Stimulated activated CD8-positive, alpha-beta memory T cell treated with anti-CD3 and anti-CD28 coated beads, Interleukin-4, amount 100 ng/mL, for 24 hours (primary cell): ENCODE measurements at regions not wholly inside any gene's neighbourhood (a gene's known extent, or its start where the extent isn't known, plus 50 kb on each side); places are given as distances from the start of the nearest gene placed in this dataset.

Experiments used
- DNase-seq: peaks from one replicate; pipeline ENCODE4 v3.0.0-alpha.2; 2020; ENCODE audit warnings: low read depth

- DNase-seq, result no peak
These were observed 105.5 kb upstream of the CPLX2 start for GRCh38 chr5:175765858-175766257.

DNA sequence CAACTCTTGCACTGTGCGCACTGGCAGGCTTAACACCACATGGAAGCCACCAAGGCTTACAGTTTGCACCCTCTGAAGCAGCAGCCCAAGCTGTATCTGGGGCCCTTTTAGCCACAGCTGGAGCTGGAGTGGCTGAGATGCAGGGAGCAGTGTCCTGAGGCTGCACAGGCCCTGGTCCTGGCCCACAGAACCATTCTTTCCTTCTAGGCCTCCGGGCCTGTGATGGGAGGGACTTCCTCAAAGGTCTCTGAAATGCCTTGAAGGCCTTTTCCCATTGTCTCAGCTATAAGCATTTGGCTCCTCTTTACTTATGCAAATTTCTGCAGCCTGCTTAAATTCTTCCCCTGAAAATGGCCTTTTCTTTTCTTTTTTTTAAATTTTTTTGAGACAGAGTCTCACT is 104.4 kb upstream of the CPLX2 start:
- no peak for DNase-seq

- DNase-seq, result no peak
These were observed 98.4 kb upstream of the CPLX2 start for GRCh38 chr5:175772747-175773533.

DNA sequence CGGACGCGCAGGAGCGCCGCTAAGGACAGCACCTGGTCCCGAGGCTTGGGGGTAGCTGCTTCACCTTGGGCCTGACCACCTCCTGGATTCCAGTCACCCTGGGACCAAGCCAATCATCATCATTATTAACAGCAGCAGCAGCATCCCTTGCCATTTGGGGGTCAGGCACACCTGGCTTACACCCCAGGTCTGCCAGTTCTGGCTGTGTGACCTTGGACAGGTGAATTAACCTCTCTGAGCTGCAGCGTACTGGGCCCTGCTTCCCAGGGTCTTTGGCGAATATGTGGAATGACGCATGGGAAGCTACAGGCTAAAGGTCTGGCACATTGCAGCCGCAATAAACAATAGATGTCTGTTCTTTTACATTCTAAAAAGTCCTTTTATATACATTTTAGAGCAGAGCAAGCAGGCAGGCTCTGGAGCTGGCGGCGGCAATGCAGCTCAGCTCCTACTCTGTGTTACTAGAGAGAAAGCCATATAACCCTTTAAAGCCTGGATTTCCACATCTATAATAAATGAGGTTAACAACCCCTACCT is 97.8 kb upstream of the CPLX2 start:
- DNase-seq, result no peak

DNA sequence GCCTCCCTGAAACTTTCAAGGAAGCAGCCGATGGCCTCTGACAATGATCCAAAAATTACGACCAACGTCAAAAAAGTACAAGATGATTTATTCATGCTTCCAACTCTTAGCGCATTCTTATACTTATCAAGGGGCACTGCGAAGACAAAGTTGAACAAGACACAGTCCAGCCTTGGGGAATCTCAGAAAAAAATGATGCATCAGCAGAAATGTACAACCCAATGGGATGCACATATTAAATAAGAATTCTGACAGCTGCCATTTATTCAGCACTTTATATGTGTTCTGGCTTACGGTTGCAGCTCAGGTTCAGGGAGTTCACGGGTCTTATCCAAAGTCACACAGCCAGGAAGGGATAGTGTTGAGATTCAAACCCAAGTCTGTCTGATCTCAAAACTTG is 96.0 kb upstream of the CPLX2 start:
- no peak for DNase-seq

GRCh38 chr5:175778951-175779503 is 92.4 kb upstream of the CPLX2 start:
- DNase-seq, result no peak

DNA sequence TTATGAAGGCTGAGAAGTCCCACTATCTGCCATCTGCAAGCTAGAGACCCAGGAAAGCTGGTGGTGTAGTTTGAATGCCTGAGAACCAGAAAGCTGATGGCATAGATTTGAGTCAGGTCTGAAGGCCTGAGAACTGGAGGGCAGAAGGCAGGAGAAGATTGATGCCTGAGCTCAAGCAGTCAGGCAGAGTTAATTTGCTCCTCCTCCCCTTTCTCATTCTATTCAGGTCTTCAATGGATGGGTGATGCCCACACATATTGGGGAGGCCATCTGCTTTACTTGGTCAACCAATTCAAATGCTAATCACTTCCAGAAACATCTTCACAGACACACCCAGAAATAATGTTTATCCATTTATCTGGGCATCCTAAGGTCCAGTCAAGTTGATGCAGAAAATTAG is 87.6 kb upstream of the CPLX2 start:
- no peak for DNase-seq

- no peak for DNase-seq
These were observed 87.1 kb upstream of the CPLX2 start for GRCh38 chr5:175784230-175784629.

DNA sequence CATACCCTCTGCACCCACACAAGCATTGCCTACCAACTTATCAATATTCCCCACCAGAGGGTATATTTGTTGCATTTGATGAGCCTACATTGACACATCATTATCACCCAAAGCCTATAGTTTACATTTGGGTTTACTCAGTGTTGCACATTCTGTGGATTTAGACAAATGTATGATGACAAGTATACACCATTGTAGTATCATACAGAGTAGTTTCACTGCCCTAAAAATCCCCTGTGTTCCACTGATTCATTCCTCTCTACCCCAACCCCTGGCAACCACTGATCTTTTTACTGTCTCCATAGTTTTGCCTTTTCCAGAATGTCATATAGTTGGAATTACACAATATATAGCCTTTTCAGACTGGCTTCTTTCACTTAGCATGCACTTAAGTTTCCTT is 85.7 kb upstream of the CPLX2 start:
- no peak for DNase-seq

GRCh38 chr5:175788155-175788787 is 83.1 kb upstream of the CPLX2 start:
- no peak for DNase-seq

- DNase-seq, result no peak
These were observed 81.7 kb upstream of the CPLX2 start for GRCh38 chr5:175789670-175790069.

GRCh38 chr5:175790796-175791195 is 80.6 kb upstream of the CPLX2 start:
- no peak for DNase-seq

DNA sequence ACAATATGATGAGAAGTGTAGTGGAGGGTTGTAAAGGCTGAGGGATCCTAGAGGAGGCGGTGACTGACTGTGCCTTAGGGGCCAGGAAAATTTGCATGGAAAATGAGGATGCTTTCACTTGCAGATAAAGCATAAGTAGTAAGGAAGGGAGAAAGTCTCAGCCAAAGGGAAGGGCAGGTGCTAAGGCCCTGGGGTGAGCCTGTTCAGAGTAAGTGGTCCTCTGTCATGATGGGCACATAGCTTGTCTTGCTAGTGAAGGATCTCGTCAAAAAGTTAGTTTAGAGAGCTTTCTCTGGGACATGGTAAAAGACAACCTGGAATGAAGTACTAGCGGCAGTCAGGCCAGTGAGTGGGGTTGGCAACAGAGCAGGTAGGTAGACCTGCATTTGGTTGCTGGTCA is 75.4 kb upstream of the CPLX2 start:
- no peak for DNase-seq

DNA sequence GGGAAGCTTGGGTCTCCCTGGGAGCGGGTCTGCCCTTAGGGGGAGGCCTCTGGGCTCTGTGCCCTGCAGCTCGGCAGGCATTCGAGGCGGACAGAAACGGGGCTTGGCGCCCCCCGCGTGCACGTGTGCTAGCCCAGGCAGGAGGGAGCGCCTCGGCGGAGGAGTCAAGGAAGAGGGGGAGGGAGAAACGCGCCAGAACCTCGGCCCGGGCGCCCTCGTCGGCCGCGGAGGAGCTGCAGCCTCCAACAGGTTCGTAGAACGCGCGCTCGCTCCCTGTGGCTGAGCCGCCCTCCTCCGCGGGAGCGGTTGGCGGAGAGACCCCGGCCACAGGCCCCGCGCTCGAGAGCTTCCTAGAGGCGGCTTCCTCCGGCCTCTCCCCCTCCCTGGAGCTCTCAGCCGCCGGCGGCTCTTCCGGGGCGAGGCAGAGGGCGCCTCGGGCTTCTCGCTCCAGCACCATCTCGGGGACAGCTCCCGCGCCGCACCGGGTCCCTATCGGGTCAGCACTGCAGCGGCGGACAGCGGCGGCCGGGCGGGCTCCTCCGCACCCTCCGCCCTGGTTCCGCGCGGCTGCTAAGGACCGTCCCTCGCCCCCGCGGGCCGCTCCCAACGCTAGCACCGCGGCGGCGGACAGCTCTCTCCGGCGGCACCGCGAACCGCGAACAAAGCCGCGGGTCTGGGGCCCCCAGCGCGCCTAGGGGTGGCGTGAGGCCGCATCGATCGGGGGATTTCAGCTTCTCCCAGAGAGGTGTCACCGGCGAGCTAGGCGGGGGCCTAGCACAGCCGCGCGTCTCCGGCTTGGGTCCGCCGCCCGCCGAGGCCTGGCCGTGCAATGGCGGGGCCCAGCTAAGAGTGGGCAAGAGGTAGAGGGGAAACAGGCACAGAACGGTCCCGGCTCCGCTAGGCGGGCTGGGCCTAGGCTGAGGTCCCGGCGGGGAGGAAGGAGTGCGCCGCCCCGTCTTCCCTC is 74.6 kb upstream of the CPLX2 start:
- DNase-seq, result peak; percentile 57

DNA sequence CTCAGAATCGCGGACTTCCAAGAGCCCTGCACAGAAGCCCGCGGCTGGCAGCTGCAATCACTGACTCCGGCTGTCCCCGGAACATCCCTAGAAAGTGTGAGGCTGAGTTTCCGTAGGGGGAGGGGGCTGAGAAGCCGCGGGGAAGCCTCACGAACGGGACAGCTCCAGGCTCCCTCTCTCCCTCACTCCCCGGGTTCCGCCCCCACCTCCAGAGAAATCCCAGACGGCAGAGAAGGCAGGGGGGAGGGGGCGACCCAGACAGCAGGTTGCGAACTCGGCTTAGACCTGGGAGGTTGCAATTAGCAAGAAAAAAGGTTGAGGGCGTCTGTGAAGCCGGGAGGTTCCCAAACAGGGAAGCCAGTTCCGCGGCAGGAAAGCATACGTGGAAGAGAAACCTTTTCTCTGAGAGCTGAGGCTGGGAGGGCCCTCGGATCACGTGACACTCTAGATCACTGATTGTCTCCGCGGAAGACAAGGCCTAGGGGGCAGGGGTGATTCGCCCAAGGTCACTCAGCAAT is 73.8 kb upstream of the CPLX2 start:
- no peak for DNase-seq

- no peak for DNase-seq
These were observed 72.8 kb upstream of the CPLX2 start for GRCh38 chr5:175798626-175799025.

DNA sequence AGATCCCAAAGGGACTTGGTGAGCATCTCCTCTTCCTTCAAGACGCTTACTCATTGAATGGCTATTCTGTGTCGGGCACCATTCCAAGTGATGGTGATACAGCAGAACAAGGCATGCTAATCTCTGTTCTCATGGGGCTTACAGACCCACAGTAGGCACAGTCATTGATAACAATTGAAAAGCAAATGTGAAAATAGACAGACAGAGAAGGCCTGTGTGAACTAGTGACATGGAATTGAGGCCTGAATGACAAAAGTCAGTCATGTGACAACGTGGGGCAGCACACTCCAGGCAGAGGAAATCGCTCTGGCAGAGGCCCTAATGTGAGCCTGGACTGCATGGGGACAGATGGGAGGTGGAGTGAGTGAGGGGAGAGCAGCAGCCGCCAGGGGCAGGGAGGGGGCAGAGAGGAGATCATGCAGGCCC is 70.7 kb upstream of the CPLX2 start:
- no peak for DNase-seq

- DNase-seq, result no peak
These were observed 69.0 kb upstream of the CPLX2 start for GRCh38 chr5:175802361-175802760.

- no peak for DNase-seq
These were observed 68.1 kb upstream of the CPLX2 start for GRCh38 chr5:175803254-175803653.

- no peak for DNase-seq
These were observed 67.5 kb upstream of the CPLX2 start for GRCh38 chr5:175803736-175804454.
